Parathyroid adenoma (tissue), 2 donors: ENCODE measurements at regions not wholly inside any gene's neighbourhood (a gene's known extent, or its start where the extent isn't known, plus 50 kb on each side); places are given as distances from the start of the nearest gene placed in this dataset.

Experiments
- H2AFZ ChIP-seq: fragments of 300-600 bp; sonication (generic); one replicate; pipeline ENCODE4 v1.7.0; 2017; ENCODE audit warnings: antibody characterized with exemption, mild to moderate bottlenecking
- H3K27ac ChIP-seq: fragments of 300-600 bp; sonication (generic); one replicate; pipeline ENCODE4 v1.7.0; 2017
- H3K27me3 ChIP-seq: fragments of 300-600 bp; sonication (generic); one replicate; pipeline ENCODE4 v1.7.0; 2017; ENCODE audit warnings: low read length; ENCODE audit not compliant: control insufficient read depth, insufficient read depth
- H3K36me3 ChIP-seq: fragments of 300-600 bp; sonication (generic); one replicate; pipeline ENCODE4 v1.7.0; 2017; ENCODE audit warnings: low read length; ENCODE audit not compliant: control insufficient read depth, insufficient read depth
- H3K4me1 ChIP-seq: fragments of 300-600 bp; sonication (generic); one replicate; pipeline ENCODE4 v1.7.0; 2017; ENCODE audit warnings: control low read depth
- H3K4me2 ChIP-seq: fragments of 300-600 bp; sonication (generic); one replicate; pipeline ENCODE4 v1.7.0; 2017; ENCODE audit warnings: low read length
- H3K4me3 ChIP-seq: fragments of 300-600 bp; sonication (generic); one replicate; pipeline ENCODE4 v1.7.0; 2017; ENCODE audit warnings: low read depth, low read length
- H3K79me2 ChIP-seq: fragments of 300-600 bp; sonication (generic); one replicate; pipeline ENCODE4 v1.7.0; 2017; ENCODE audit warnings: control low read depth
- H3K9ac ChIP-seq: fragments of 300-600 bp; sonication (generic); one replicate; pipeline ENCODE4 v1.7.0; 2017; ENCODE audit warnings: mild to moderate bottlenecking
- H3K9me3 ChIP-seq: fragments of 300-600 bp; sonication (generic); one replicate; pipeline ENCODE4 v1.7.0; 2017; ENCODE audit warnings: low read length; ENCODE audit not compliant: control insufficient read depth
- CTCF ChIP-seq: fragments of 300-600 bp; sonication (generic); IDR thresholded peaks from one replicate; pipeline ENCODE4 v1.7.0; 2017; ENCODE audit warnings: antibody characterized with exemption, mild to moderate bottlenecking
- donor health status: primary hyperparathyroidism.

- Histone ChIP-seq H2AFZ (peak overlapping the region; percentile 35), H3K79me2 (no peaks in the 10 kb centered on the region), H3K9ac (no peak overlapping the region), H3K27me3 (no peaks in the 10 kb centered on the region), H3K4me3 (no peak overlapping the region), H3K27ac (no peak overlapping the region), H3K4me2 (peak overlapping the region; percentile 23), H3K4me1 (no peaks in the 10 kb centered on the region), H3K36me3 (no peaks in the 10 kb centered on the region), H3K9me3 (no peaks in the 10 kb centered on the region)
- no peak for TF ChIP-seq CTCF
Observed at GRCh38 chr20:57013741-57014140, 252.7 kb downstream of the BMP7 start.

DNA sequence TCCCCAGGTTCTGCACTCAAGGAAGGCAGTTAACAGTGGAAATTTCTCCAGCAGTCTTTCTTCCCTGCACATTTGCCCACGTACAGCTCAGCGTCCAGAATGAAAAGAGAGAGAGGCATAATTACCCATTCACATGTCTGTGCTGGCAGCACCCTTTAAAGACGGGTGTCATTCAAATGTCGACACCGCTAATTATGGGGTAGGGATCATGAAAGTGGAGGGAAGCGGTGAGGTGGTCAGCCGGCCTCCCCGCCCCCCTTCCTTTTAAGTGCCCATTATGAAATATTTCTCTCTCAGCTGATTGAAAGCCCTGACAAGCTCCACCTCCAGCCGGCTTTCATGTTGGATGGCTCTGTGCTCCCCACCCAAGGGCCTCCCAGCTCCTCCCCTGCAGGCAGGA, 246.1 kb downstream of the BMP7 start:
- no peaks in the 10 kb centered on the region for H3K36me3 ChIP-seq
- no peak overlapping the region for H2AFZ ChIP-seq
- H3K9me3 ChIP-seq, result no peaks in the 10 kb centered on the region
- H3K4me1 ChIP-seq, result no peaks in the 10 kb centered on the region
- H3K27me3 ChIP-seq, result no peaks in the 10 kb centered on the region
- TF ChIP-seq CTCF, result no peak
- H3K4me3 ChIP-seq, result no peak overlapping the region
- H3K79me2 ChIP-seq, result no peaks in the 10 kb centered on the region
- no peak overlapping the region for H3K9ac ChIP-seq
- no peak overlapping the region for H3K4me2 ChIP-seq
- no peak overlapping the region for H3K27ac ChIP-seq

DNA sequence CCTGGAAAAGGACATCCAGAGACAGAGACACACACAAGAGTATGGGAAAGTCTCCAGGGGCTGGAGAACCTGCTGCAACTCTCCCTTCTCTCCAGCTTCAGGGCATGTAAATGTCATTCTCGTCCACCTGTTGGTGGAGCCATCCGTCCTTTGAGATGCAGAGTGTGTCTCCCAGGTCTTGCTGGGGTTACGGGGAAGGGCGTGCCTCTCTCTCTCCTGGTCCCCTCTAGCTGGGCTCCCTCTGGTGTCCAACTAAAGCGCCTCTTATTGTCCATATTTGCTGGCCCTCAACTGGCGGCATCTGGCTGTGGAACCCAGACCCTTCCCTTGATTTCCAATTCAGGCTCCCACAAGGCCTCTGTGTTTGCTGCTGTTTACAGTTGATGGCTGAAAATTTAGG, 244.1 kb downstream of the BMP7 start:
- no peak overlapping the region for H2AFZ ChIP-seq
- H3K4me3 ChIP-seq, result no peak overlapping the region
- H3K27me3 ChIP-seq, result no peaks in the 10 kb centered on the region
- no peak overlapping the region for H3K4me2 ChIP-seq
- no peaks in the 10 kb centered on the region for H3K9me3 ChIP-seq
- no peak overlapping the region for H3K27ac ChIP-seq
- H3K79me2 ChIP-seq, result no peaks in the 10 kb centered on the region
- no peaks in the 10 kb centered on the region for H3K4me1 ChIP-seq
- no peak for TF ChIP-seq CTCF
- no peak overlapping the region for H3K9ac ChIP-seq
- H3K36me3 ChIP-seq, result no peaks in the 10 kb centered on the region

- Histone ChIP-seq H3K9ac (no peak overlapping the region), H3K27me3 (no peaks in the 10 kb centered on the region), H3K79me2 (no peaks in the 10 kb centered on the region), H3K4me2 (no peak overlapping the region), H3K4me3 (no peak overlapping the region), H3K36me3 (no peaks in the 10 kb centered on the region), H2AFZ (no peak overlapping the region), H3K27ac (no peak overlapping the region), H3K4me1 (no peaks in the 10 kb centered on the region), H3K9me3 (no peaks in the 10 kb centered on the region)
- TF ChIP-seq CTCF, result no peak
Observed at GRCh38 chr20:57023007-57023406, 243.4 kb downstream of the BMP7 start.

DNA sequence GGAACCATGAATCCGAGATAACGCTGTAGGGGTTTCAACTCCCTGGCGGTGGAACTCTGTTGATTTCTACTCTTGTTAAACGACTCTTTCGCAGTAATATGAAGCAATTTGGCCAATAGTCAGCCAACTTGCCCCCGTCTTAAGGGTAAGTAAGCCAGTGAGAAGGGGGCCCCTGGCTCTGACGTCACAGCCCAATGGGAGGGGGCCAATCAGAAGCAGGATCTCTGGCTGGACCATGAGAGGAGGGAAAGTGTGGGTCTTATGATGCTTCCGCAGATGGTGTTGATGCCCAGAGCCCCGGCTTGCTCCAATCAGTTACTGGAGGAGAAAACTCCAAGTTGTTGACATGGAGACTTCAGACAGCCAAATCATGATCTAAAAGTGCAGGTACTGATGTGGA, 242.4 kb downstream of the BMP7 start:
- no peaks in the 10 kb centered on the region for H3K36me3 ChIP-seq
- no peak overlapping the region for H3K9ac ChIP-seq
- no peaks in the 10 kb centered on the region for H3K27me3 ChIP-seq
- no peaks in the 10 kb centered on the region for H3K9me3 ChIP-seq
- H3K4me1 ChIP-seq, result no peaks in the 10 kb centered on the region
- no peaks in the 10 kb centered on the region for H3K79me2 ChIP-seq
- H3K27ac ChIP-seq, result no peak overlapping the region
- H3K4me2 ChIP-seq, result no peak overlapping the region
- H2AFZ ChIP-seq, result no peak overlapping the region
- H3K4me3 ChIP-seq, result no peak overlapping the region
- no peak for TF ChIP-seq CTCF
